Lower leg skin (tissue), 4 donors: ENCODE measurements at regions not wholly inside any gene's neighbourhood (a gene's known extent, or its start where the extent isn't known, plus 50 kb on each side); places are given as distances from the start of the nearest gene placed in this dataset.

Source experiments
- DNase-seq, 2 donors: peaks; one replicate each; pipeline ENCODE4 v3.0.0-alpha.2; 2019; ENCODE audit warnings: low spot score in 2 of 2
- H3K4me3 ChIP-seq: fragments of 200-600 bp; sonication (generic); 2 replicates; pipeline ENCODE4 v1.5.1; 2017; ENCODE audit warnings: mild to moderate bottlenecking, low read depth; ENCODE audit not compliant: poor library complexity, severe bottlenecking
- CTCF ChIP-seq, 3 donors: fragments of 450-650 bp; IDR thresholded peaks; one replicate each; pipeline ENCODE4 v1.5.1; 2016; ENCODE audit warnings: antibody characterized with exemption in 3 of 3, mild to moderate bottlenecking in 3 of 3, moderate library complexity in 2 of 3
- POLR2A ChIP-seq, 2 donors: fragments of 450-650 bp; IDR thresholded peaks; one replicate each; pipeline ENCODE4 v1.6.1; 2016 to 2017; ENCODE audit warnings: antibody characterized with exemption in 2 of 2, mild to moderate bottlenecking in 1 of 2, moderate library complexity in 1 of 2
- WGBS, 2 donors: methylation state at CpG; one replicate each; pipeline ENCODE4 v1.1.5; 2018; 5-methylcytosine and 5-hydroxymethylcytosine counted together
- intact Hi-C: fragments of 100-400 bp; cut with DNase I; formaldehyde crosslinking; loops from one replicate; pipeline ENCODE4 v1.15.0; 2023; ENCODE audit warnings: low total_unique reads

- 54 to 56% methylated on average over 8 of the region's 8 CpGs for WGBS, 2 donors
- intact Hi-C loops, result no loop called here
- no peak overlapping the region for H3K4me3 ChIP-seq
- DNase-seq, result no peak
- no peak for TF ChIP-seq CTCF (IDR thresholded peaks at IDR 0.05)
- no peak for TF ChIP-seq POLR2A (IDR thresholded peaks at IDR 0.05)
Measured at GRCh38 chr1:57850176-57850940, 426.5 kb upstream of the DAB1 start.

GRCh38 chr1:57848406-57848805, 424.5 kb upstream of the DAB1 start:
- intact Hi-C loops, result no loop called here
- DNase-seq, result no peak
- TF ChIP-seq POLR2A (IDR thresholded peaks at IDR 0.05) (no peak), CTCF (IDR thresholded peaks at IDR 0.05) (no peak)
- no peak overlapping the region for H3K4me3 ChIP-seq

- DNase-seq, result no peak
- intact Hi-C loops, result no loop called here
- 26 to 58% methylated on average over 1 of the region's 1 CpG for WGBS, 2 donors
- TF ChIP-seq POLR2A (IDR thresholded peaks at IDR 0.05), result no peak
- no peak for TF ChIP-seq CTCF (IDR thresholded peaks at IDR 0.05)
- no peak overlapping the region for H3K4me3 ChIP-seq
Measured at GRCh38 chr1:57845041-57845440, 421.2 kb upstream of the DAB1 start.

GRCh38 chr1:57844382-57844980, 420.6 kb upstream of the DAB1 start:
- 73 to 75% methylated on average over 3 of the region's 3 CpGs for WGBS, 2 donors

GRCh38 chr1:57843760-57844159, 419.9 kb upstream of the DAB1 start:
- intact Hi-C loops, result no loop called here
- no peak overlapping the region for H3K4me3 ChIP-seq
- TF ChIP-seq POLR2A (IDR thresholded peaks at IDR 0.05), result no peak
- TF ChIP-seq CTCF (IDR thresholded peaks at IDR 0.05), result no peak
- no peak for DNase-seq

More at GRCh38 chr1:57844382-57844980, 420.6 kb upstream of the DAB1 start:
- H3K4me3 ChIP-seq, result no peak overlapping the region
- TF ChIP-seq CTCF (IDR thresholded peaks at IDR 0.05) (no peak), POLR2A (IDR thresholded peaks at IDR 0.05) (no peak)
- intact Hi-C loops, result no loop called here
- DNase-seq, result no peak
